Fibroblast of lung (primary cell): ENCODE measurements at regions not wholly inside any gene's neighbourhood (a gene's known extent, or its start where the extent isn't known, plus 50 kb on each side); places are given as distances from the start of the nearest gene placed in this dataset.

Experiments
- EZH2 ChIP-seq: IDR thresholded peaks from 2 replicates; pipeline ENCODE4 v1.5.1; 2012; ENCODE audit warnings: low read length, control low read depth, mild to moderate bottlenecking; ENCODE audit errors: missing control alignments
- TF ChIP-seq, protein P1 (sequence below), 2 donors: IDR thresholded peaks in 1 of 2; conservative IDR thresholded peaks in 1 of 2; 1 replicate in 1 of 2; 2 replicates in 1 of 2; pipeline ENCODE4 v1.5.1; 2011 to 2012; ENCODE audit warnings: low read length in 2 of 2, control low read depth in 1 of 2, inconsistent platforms in 1 of 2, low read depth in 1 of 2, mild to moderate bottlenecking in 1 of 2

- TF ChIP-seq, protein P1, sequence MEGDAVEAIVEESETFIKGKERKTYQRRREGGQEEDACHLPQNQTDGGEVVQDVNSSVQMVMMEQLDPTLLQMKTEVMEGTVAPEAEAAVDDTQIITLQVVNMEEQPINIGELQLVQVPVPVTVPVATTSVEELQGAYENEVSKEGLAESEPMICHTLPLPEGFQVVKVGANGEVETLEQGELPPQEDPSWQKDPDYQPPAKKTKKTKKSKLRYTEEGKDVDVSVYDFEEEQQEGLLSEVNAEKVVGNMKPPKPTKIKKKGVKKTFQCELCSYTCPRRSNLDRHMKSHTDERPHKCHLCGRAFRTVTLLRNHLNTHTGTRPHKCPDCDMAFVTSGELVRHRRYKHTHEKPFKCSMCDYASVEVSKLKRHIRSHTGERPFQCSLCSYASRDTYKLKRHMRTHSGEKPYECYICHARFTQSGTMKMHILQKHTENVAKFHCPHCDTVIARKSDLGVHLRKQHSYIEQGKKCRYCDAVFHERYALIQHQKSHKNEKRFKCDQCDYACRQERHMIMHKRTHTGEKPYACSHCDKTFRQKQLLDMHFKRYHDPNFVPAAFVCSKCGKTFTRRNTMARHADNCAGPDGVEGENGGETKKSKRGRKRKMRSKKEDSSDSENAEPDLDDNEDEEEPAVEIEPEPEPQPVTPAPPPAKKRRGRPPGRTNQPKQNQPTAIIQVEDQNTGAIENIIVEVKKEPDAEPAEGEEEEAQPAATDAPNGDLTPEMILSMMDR (conservative IDR thresholded peaks at IDR 0.05 in 1 of 2, IDR thresholded peaks at IDR 0.05 in 1 of 2; ENCODE audit: low read depth in 1 of 2, low read length in 2 of 2), result no peak
- no peak for TF ChIP-seq EZH2
These were observed 66.1 kb upstream of the H2AZ1 start for GRCh38 chr4:100016191-100016590.
